ENCODE measurements at regions not wholly inside any gene's neighbourhood (a gene's known extent, or its start where the extent isn't known, plus 50 kb on each side); places are given as distances from the start of the nearest gene placed in this dataset.

DNA sequence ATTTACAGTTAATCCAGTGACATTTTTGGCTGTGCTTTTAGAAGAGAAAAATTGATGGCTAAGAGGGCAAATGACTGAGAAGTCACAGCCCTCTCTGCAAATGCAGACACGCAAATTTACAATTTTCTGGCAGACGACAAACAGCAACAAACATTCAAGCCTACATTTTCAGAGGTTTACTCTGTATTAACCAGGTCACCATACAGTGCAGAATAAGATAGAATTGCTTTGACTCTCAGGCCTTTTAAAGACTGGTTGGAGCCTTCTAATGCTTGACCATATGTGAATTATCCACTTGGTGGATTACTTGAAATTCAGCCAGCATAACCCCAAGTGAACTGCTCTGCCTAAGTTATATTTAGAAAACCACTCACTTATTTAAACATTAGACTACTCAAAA, 65.5 kb upstream of the FOXN2 start:
- no peaks in the 10 kb centered on the region for H3K9me3 ChIP-seq
- TF ChIP-seq POLR2AphosphoS5 (IDR thresholded peaks at IDR 0.05) (no peak), EP300 (IDR thresholded peaks at IDR 0.05) (no peak), POLR2A (IDR thresholded peaks at IDR 0.05) (no peak)
- TF ChIP-seq, protein P1, sequence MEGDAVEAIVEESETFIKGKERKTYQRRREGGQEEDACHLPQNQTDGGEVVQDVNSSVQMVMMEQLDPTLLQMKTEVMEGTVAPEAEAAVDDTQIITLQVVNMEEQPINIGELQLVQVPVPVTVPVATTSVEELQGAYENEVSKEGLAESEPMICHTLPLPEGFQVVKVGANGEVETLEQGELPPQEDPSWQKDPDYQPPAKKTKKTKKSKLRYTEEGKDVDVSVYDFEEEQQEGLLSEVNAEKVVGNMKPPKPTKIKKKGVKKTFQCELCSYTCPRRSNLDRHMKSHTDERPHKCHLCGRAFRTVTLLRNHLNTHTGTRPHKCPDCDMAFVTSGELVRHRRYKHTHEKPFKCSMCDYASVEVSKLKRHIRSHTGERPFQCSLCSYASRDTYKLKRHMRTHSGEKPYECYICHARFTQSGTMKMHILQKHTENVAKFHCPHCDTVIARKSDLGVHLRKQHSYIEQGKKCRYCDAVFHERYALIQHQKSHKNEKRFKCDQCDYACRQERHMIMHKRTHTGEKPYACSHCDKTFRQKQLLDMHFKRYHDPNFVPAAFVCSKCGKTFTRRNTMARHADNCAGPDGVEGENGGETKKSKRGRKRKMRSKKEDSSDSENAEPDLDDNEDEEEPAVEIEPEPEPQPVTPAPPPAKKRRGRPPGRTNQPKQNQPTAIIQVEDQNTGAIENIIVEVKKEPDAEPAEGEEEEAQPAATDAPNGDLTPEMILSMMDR (IDR thresholded peaks at IDR 0.05) = no peak
- 0% methylated on average over 2 of the region's 2 CpGs for WGBS, 2 donors (ENCODE audit: low coverage in 1 of 2)
- no peaks in the 10 kb centered on the region for H3K36me3 ChIP-seq
- H3K4me3 ChIP-seq = no peak overlapping the region
- no peaks in the 10 kb centered on the region for H3K27me3 ChIP-seq
- no peak for ATAC-seq
- peaks cover 11 to 30% (median 19%) of the 10 kb centered on the region in 3 donors for H3K4me1 ChIP-seq
- peak overlapping the region; percentile 64 to 67 (median 64) for H3K27ac ChIP-seq

DNA sequence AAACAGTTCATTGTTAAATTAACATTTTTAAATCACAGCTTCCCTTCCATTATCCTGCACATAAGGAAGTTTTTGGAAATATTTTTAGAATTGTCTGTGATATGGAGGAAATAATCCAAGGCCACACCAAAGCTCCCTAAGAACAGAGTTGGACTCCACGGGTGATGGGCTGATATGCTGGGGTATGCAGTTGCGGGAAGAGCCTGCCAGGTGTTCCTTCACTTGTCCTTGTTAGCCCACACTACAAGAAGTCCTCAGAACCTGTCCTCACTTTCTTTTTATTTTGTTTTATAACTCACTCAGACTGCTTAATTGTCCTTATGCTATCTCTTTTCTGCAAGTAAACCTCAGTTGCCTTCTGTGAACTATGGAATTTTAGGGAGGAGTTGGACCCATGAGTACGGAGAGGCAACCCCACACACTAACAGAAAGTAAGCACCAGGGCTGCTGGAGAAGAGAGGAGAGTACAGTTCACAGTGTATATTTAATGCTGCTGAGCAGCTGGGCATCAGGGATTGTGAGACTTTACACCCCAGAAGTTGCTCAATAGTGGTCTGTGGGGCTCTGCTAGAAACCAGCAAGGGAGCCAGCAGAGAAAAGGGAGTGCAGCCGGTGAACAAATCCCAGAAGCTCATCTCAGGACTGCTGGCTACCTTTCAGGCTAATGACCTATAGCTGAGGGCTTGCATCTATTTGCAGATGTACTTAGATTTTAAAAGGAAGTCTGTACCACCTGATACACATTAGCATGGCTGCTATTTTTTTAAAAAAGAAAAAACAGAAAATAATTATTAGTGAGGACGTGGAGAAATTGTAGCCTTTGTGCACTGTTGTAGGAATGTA, 64.6 kb upstream of the FOXN2 start:
- H3K27ac ChIP-seq = peak overlapping the region; percentile 7 to 67 (median 50)
- 15 to 17% methylated on average over 4 to 5 of the region's 5 CpGs for WGBS, 2 donors (ENCODE audit: low coverage in 1 of 2)

GRCh38 chr2:48250474-48250844, 64.0 kb upstream of the FOXN2 start:
- Histone ChIP-seq H3K9me3 (no peaks in the 10 kb centered on the region), H3K36me3 (no peaks in the 10 kb centered on the region), H3K27ac (peak overlapping the region in 1 of 4 donors; percentile 67), H3K27me3 (no peaks in the 10 kb centered on the region), H3K4me1 (peaks cover 11 to 30% (median 19%) of the 10 kb centered on the region in 3 donors), H3K4me3 (no peak overlapping the region)
- TF ChIP-seq EP300 (IDR thresholded peaks at IDR 0.05) (no peak), POLR2AphosphoS5 (IDR thresholded peaks at IDR 0.05) (no peak), POLR2A (IDR thresholded peaks at IDR 0.05) (no peak)
- TF ChIP-seq, protein P1 (IDR thresholded peaks at IDR 0.05) = no peak
- ATAC-seq = no peak
- WGBS, 2 donors (ENCODE audit: low coverage in 1 of 2) = 90% methylated on average over 2 of the region's 4 CpGs; no CpG with 5 or more reads in 1 of the 2 donors

More for the DNA sequence above, 64.6 kb upstream of the FOXN2 start:
- Histone ChIP-seq H3K4me1 (peaks cover 11 to 30% (median 19%) of the 10 kb centered on the region in 3 donors), H3K36me3 (no peaks in the 10 kb centered on the region), H3K4me3 (no peak overlapping the region), H3K27me3 (no peaks in the 10 kb centered on the region), H3K9me3 (no peaks in the 10 kb centered on the region)
- no peak for TF ChIP-seq EP300 (IDR thresholded peaks at IDR 0.05)
- no peak for TF ChIP-seq POLR2A (IDR thresholded peaks at IDR 0.05)
- TF ChIP-seq POLR2AphosphoS5 (IDR thresholded peaks at IDR 0.05) = no peak
- TF ChIP-seq, protein P1 (IDR thresholded peaks at IDR 0.05) = no peak
- peak; percentile 39 for ATAC-seq

GRCh38 chr2:48250943-48251342, 63.5 kb upstream of the FOXN2 start:
- Histone ChIP-seq H3K4me3 (no peak overlapping the region), H3K4me1 (peaks cover 11 to 30% (median 19%) of the 10 kb centered on the region in 3 donors), H3K27me3 (no peaks in the 10 kb centered on the region), H3K27ac (no peak overlapping the region), H3K9me3 (no peaks in the 10 kb centered on the region), H3K36me3 (no peaks in the 10 kb centered on the region)
- WGBS, 2 donors (ENCODE audit: low coverage in 1 of 2) = 88 to 93% methylated on average over 3 of the region's 3 CpGs
- no peak for ATAC-seq
- TF ChIP-seq POLR2AphosphoS5 (IDR thresholded peaks at IDR 0.05) = no peak
- TF ChIP-seq, protein P1 (IDR thresholded peaks at IDR 0.05) = no peak
- TF ChIP-seq EP300 (IDR thresholded peaks at IDR 0.05) = no peak
- TF ChIP-seq POLR2A (IDR thresholded peaks at IDR 0.05) = no peak
